ENCODE measurements at regions not wholly inside any gene's neighbourhood (a gene's known extent, or its start where the extent isn't known, plus 50 kb on each side); places are given as distances from the start of the nearest gene placed in this dataset.
"Not testable (repeated sequence)": the region's sequence is repeated elsewhere in the genome, so short reads cannot be mapped to it uniquely, and the experiment has no call there.

DNA sequence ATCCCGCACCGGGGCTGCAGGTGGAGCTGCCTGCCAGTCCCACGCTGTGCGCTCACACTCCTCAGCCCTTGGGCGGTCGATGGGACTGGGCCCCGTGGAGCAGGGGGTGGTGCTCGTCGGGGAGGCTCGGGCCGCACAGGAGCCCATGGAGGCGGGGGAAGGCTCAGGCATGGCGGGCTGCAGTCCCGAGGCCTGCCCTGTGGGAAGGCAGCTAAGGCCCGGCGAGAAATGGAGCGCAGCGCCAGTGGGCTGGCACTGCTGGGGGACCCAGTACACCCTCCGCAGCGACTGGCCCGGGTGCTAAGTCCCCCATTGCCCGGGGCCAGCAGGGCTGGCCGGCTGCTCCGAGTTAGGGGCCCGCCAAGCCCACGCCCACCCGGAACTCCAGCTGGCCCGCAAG, 105.0 kb upstream of the ZNF516 start:
- TF ChIP-seq, protein P1, sequence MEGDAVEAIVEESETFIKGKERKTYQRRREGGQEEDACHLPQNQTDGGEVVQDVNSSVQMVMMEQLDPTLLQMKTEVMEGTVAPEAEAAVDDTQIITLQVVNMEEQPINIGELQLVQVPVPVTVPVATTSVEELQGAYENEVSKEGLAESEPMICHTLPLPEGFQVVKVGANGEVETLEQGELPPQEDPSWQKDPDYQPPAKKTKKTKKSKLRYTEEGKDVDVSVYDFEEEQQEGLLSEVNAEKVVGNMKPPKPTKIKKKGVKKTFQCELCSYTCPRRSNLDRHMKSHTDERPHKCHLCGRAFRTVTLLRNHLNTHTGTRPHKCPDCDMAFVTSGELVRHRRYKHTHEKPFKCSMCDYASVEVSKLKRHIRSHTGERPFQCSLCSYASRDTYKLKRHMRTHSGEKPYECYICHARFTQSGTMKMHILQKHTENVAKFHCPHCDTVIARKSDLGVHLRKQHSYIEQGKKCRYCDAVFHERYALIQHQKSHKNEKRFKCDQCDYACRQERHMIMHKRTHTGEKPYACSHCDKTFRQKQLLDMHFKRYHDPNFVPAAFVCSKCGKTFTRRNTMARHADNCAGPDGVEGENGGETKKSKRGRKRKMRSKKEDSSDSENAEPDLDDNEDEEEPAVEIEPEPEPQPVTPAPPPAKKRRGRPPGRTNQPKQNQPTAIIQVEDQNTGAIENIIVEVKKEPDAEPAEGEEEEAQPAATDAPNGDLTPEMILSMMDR (IDR thresholded peaks at IDR 0.05) = not testable (repeated sequence)
- not testable (repeated sequence) for TF ChIP-seq POLR2A (IDR thresholded peaks at IDR 0.05)

All from right lobe of liver (tissue), 4 donors.